ENCODE measurements at regions not wholly inside any gene's neighbourhood (a gene's known extent, or its start where the extent isn't known, plus 50 kb on each side); places are given as distances from the start of the nearest gene placed in this dataset.
"Not testable (repeated sequence)": the region's sequence is repeated elsewhere in the genome, so short reads cannot be mapped to it uniquely, and the experiment has no call there.

- no peak for DNase-seq (ENCODE audit: low spot score)
Observed at GRCh38 chrX:151042842-151043241, 59.7 kb downstream of the HMGB3 start.

DNA sequence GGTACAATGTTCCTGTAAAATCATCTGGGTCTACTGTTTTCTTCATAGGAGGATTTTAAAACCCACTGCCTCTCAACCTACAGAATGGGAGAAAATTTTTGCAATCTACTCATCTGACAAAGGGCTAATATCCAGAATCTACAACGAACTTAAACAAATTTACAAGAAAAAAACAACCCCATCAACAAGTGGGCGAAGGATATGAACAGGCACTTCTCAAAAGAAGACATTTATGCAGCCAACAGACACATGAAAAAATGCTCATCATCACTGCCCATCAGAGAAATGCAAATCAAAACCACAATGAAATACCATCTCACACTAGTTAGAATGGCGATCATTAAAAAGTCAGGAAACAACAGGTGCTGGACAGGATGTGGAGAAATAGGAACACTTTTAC, 83.2 kb downstream of the HMGB3 start:
- not testable (repeated sequence) for DNase-seq (ENCODE audit: low spot score)

GRCh38 chrX:151073767-151074166, 90.6 kb downstream of the HMGB3 start:
- no peak for DNase-seq (ENCODE audit: low spot score)

DNA sequence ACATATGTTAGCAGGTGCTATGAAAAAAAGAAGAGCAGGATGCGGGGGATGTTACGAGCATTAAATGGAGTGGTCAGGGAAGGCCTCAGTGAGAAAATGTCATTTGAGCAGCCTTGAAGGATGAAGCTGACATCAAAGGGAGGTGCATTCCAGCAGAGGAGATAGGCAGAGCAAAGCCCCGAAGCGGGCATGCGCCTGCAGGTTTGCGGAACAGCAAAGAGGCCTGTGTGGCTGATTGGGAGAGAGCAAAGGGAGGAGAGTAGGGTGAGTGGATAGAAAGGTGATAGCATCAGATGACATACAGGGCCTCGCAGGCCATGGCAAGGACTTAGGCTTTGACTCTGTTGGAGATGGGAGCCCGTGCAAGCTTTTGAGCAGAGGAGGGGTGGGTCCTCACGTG, 95.4 kb upstream of the GPR50 start:
- DNase-seq (ENCODE audit: low spot score) = no peak

- peak; percentile 72 for DNase-seq (ENCODE audit: low spot score)
Observed at GRCh38 chrX:151082077-151082948, 94.1 kb upstream of the GPR50 start.

- no peak for DNase-seq (ENCODE audit: low spot score)
Observed at GRCh38 chrX:151084454-151084853, 91.9 kb upstream of the GPR50 start.

DNA sequence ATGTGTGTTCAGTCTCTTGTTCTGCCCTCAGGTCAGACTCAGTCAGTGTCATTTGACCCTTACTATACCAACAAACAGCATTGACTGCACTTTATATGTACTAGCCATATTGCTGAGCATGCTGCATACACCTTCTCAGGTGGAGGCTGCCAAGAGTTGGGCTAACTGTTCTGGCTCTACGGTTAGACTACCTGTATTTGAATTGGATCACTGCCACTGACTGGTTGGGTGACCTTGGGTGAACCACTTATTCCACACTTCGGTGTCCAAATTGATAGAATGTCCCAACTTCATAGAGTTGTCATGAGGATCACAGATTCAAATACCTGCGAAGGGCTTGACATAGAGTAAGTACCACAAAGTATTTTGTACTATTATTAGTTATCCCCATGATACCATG, 91.2 kb upstream of the GPR50 start:
- no peak for DNase-seq (ENCODE audit: low spot score)

DNA sequence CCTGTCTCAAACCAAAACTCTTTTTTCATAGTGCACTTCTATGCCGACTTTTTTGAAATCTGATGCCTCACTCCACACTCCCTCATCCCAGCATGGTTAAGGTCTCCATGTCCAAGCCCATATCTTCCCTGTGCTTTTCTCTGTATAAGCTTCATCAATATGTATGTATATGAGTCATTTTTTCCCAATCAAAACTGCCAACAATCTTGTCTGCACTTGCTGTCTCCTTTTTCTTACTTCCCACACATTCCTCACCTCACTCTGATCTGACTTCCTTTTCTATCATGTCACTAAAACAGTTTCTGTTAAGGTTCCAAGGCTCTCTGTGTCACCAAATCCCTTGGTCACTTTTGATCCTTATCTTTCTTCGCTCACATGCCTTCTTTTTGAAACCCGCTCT, 88.2 kb upstream of the GPR50 start:
- no peak for DNase-seq (ENCODE audit: low spot score)

DNA sequence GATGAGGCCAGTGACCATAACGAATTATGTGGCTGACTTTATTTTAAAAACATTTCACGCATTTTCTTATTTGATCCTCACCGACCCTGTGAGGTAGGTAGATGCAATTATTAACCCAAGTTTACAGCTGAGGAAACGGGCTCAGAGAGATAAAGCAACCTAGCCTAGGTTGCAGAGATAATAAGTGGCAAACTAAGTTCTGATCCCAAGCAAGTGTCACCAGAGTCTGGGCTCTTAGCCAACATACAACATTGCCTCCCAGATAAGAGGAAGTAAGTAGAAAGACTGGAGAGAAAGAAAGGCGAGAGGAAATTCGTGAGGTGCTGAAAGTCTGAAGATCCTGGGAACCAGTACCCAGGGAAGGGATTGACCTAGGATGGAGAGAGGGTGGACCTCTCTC, 77.4 kb upstream of the GPR50 start:
- DNase-seq (ENCODE audit: low spot score) = no peak

DNA sequence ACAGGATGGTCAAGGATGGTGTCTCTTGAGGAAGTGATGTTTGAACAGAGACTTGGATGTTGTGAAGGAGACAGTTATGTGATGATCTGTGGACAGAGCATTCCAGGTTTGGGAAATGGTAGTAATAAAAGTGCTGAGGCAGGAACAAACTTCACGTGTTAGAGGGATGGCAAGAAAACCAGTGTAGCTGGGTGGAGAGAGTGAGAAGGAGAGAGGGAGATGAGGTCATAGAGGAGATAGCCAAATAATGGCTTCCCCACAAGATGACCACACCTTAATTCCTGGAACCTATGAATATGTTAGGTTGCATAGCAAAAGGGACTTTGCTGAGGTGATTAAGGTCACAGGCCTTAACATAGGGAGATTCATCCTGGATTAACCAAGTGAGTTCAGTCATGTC, 75.6 kb upstream of the GPR50 start:
- no peak for DNase-seq (ENCODE audit: low spot score)

DNA sequence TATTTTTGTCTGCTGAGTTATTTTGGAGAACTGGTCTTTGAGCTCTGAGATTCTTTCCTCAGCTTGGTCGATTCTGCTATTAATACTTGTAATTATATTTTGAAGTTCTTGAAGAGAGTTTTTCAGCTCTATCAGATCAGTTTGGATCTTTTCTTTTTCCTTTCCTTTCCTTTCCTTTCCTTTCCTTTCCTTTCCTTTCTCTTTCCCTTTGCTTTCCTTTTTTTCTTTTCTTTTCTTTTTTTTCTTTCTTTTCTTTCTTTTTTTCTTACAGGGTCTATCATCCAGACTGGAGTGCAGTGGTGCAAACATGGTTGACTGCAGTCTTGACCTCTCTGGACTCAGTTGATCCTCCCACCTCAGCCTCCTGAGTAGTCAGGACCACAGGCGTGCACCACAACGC, 63.2 kb upstream of the GPR50 start:
- DNase-seq (ENCODE audit: low spot score) = not testable (repeated sequence)

Measured in GM03348 (cell line).